Activated naive CD4-positive, alpha-beta T cell treated with anti-CD3 and anti-CD28 coated beads, Interleukin-2, amount 50 U/mL, for 16 hours (primary cell): ENCODE measurements at regions not wholly inside any gene's neighbourhood (a gene's known extent, or its start where the extent isn't known, plus 50 kb on each side); places are given as distances from the start of the nearest gene placed in this dataset.
"Not testable (repeated sequence)": the region's sequence is repeated elsewhere in the genome, so short reads cannot be mapped to it uniquely, and the experiment has no call there.

Experiments
- DNase-seq: peaks from one replicate; pipeline ENCODE4 v3.0.0-alpha.2; 2020

GRCh38 chr6:5836597-5836996 is 170.1 kb downstream of the NRN1 start:
- not testable (repeated sequence) for DNase-seq

GRCh38 chr6:5833120-5833519 is 173.6 kb downstream of the NRN1 start:
- DNase-seq: no peak

- no peak for DNase-seq
These were observed 174.1 kb downstream of the NRN1 start for GRCh38 chr6:5832668-5833067.

- DNase-seq: peak; percentile 23
These were observed 175.4 kb downstream of the NRN1 start for GRCh38 chr6:5831219-5831862.

- DNase-seq: no peak
These were observed 178.4 kb downstream of the NRN1 start for GRCh38 chr6:5828296-5828695.

- DNase-seq: no peak
These were observed 179.4 kb downstream of the NRN1 start for GRCh38 chr6:5827056-5827904.

- not testable (repeated sequence) for DNase-seq
These were observed 182.2 kb downstream of the NRN1 start for GRCh38 chr6:5824382-5824983.
